SU-DHL-6 (cell line): ENCODE measurements at regions not wholly inside any gene's neighbourhood (a gene's known extent, or its start where the extent isn't known, plus 50 kb on each side); places are given as distances from the start of the nearest gene placed in this dataset.

Experiments
- H2AFZ ChIP-seq: fragments of 200-600 bp; sonication (generic); 2 replicates; pipeline ENCODE4 v1.6.1; 2014; ENCODE audit warnings: low read depth, mild to moderate bottlenecking, moderate library complexity, mixed read lengths, antibody characterized with exemption, low read length; ENCODE audit not compliant: severe bottlenecking
- H3F3A ChIP-seq: fragments of 200-600 bp; shearing (Covaris generic); 2 replicates; pipeline ENCODE4 v1.6.0; 2016; ENCODE audit warnings: antibody characterized with exemption, mild to moderate bottlenecking; ENCODE audit not compliant: insufficient read depth
- H3K27ac ChIP-seq: fragments of 200-600 bp; sonication (generic); 2 replicates; pipeline ENCODE4 v1.5.1; 2016; ENCODE audit warnings: low read depth, mild to moderate bottlenecking, low read length, moderate library complexity, mixed read lengths
- H3K27me3 ChIP-seq: fragments of 200-600 bp; sonication (generic), shearing (Covaris generic); 2 replicates; pipeline ENCODE4 v1.6.0; 2014; ENCODE audit warnings: mild to moderate bottlenecking, low read length
- H3K36me3 ChIP-seq: fragments of 200-600 bp; sonication (generic); 2 replicates; pipeline ENCODE4 v1.6.1; 2014; ENCODE audit warnings: mild to moderate bottlenecking, low read length, mixed read lengths
- H3K4me2 ChIP-seq: fragments of 300-600, 200-600 bp; shearing (Covaris generic), sonication (generic); 2 replicates; pipeline ENCODE4 v1.6.0; 2014; ENCODE audit warnings: low read length, low read depth, mild to moderate bottlenecking; ENCODE audit not compliant: poor library complexity, severe bottlenecking
- H3K4me3 ChIP-seq: fragments of 200-600 bp; sonication (generic); 2 replicates; pipeline ENCODE4 v1.5.1; 2014; ENCODE audit warnings: antibody characterized with exemption, low read length, mild to moderate bottlenecking, mixed read lengths; ENCODE audit not compliant: insufficient read depth, poor library complexity, severe bottlenecking
- H3K79me2 ChIP-seq: fragments of 200-600 bp; sonication (generic); 2 replicates; pipeline ENCODE4 v1.6.1; 2014; ENCODE audit warnings: mild to moderate bottlenecking, low read length, moderate library complexity; ENCODE audit not compliant: insufficient read depth
- H3K9ac ChIP-seq: fragments of 200-600 bp; sonication (generic); 2 replicates; pipeline ENCODE4 v1.7.0; 2014; ENCODE audit warnings: mild to moderate bottlenecking, low read length
- H3K9me2 ChIP-seq: fragments of 200-600 bp; sonication (generic); replicated peaks from 2 replicates; pipeline ENCODE4 v1.6.1; 2014; ENCODE audit warnings: low read length; ENCODE audit not compliant: insufficient read depth
- H3K9me3 ChIP-seq: fragments of 200-600 bp; sonication (generic); 2 replicates; pipeline ENCODE4 v1.6.1; 2014; ENCODE audit warnings: low read length, mixed read lengths; ENCODE audit not compliant: insufficient read depth
- H4K20me1 ChIP-seq: fragments of 200-600 bp; sonication (generic); 2 replicates; pipeline ENCODE4 v1.6.1; 2014; ENCODE audit warnings: low read depth, mild to moderate bottlenecking, antibody characterized with exemption, low read length, moderate library complexity, mixed read lengths
- CTCF ChIP-seq: fragments of 200-600 bp; sonication (generic); IDR thresholded peaks from one replicate; pipeline ENCODE4 v1.5.1; 2017; ENCODE audit warnings: antibody characterized with exemption, mild to moderate bottlenecking, low read length, moderate library complexity; ENCODE audit not compliant: insufficient read depth, poor library complexity, severe bottlenecking
- EZH2phosphoT487 ChIP-seq: fragments of 200-600 bp; sonication (generic), shearing (Covaris generic); conservative IDR thresholded peaks from 2 replicates; pipeline ENCODE4 v1.6.1; 2018; ENCODE audit warnings: mild to moderate bottlenecking, antibody characterized with exemption, low read length, moderate library complexity, mixed read lengths

- Histone ChIP-seq H3K36me3 (no peaks in the 10 kb centered on the region), H3K9me2 (no peaks in the 10 kb centered on the region), H3K27me3 (no peaks in the 10 kb centered on the region), H3K9ac (no peak overlapping the region), H3K4me2 (no peak overlapping the region), H3K4me3 (no peak overlapping the region), H3K79me2 (no peaks in the 10 kb centered on the region), H2AFZ (no peak overlapping the region), H3F3A (no peaks in the 10 kb centered on the region), H3K9me3 (no peaks in the 10 kb centered on the region), H4K20me1 (no peaks in the 10 kb centered on the region), H3K27ac (no peak overlapping the region)
- no peak for TF ChIP-seq EZH2phosphoT487
- no peak for TF ChIP-seq CTCF
These were observed 444.2 kb upstream of the LRRC7 start for GRCh38 chr1:69123486-69123885.

- no peak for TF ChIP-seq CTCF
- Histone ChIP-seq H3K36me3 (no peaks in the 10 kb centered on the region), H3K9me3 (no peaks in the 10 kb centered on the region), H4K20me1 (no peaks in the 10 kb centered on the region), H3K4me3 (no peak overlapping the region), H3K79me2 (no peaks in the 10 kb centered on the region), H2AFZ (no peak overlapping the region), H3K27me3 (no peaks in the 10 kb centered on the region), H3K4me2 (no peak overlapping the region), H3F3A (no peaks in the 10 kb centered on the region), H3K9me2 (no peaks in the 10 kb centered on the region), H3K27ac (no peak overlapping the region), H3K9ac (no peak overlapping the region)
These were observed 440.9 kb upstream of the LRRC7 start for GRCh38 chr1:69126796-69127195.

GRCh38 chr1:69128204-69128603 is 439.5 kb upstream of the LRRC7 start:
- no peaks in the 10 kb centered on the region for H3K9me2 ChIP-seq
- no peaks in the 10 kb centered on the region for H4K20me1 ChIP-seq
- no peaks in the 10 kb centered on the region for H3K36me3 ChIP-seq
- H3K4me3 ChIP-seq: no peak overlapping the region
- H2AFZ ChIP-seq: no peak overlapping the region
- H3K9me3 ChIP-seq: no peaks in the 10 kb centered on the region
- no peak overlapping the region for H3K9ac ChIP-seq
- H3K4me2 ChIP-seq: no peak overlapping the region
- no peaks in the 10 kb centered on the region for H3K79me2 ChIP-seq
- no peaks in the 10 kb centered on the region for H3K27me3 ChIP-seq
- H3F3A ChIP-seq: no peaks in the 10 kb centered on the region
- no peak overlapping the region for H3K27ac ChIP-seq
- TF ChIP-seq CTCF (no peak), EZH2phosphoT487 (no peak)

GRCh38 chr1:69129538-69129937 is 438.2 kb upstream of the LRRC7 start:
- Histone ChIP-seq H3F3A (no peaks in the 10 kb centered on the region), H3K9me2 (no peaks in the 10 kb centered on the region), H3K27ac (no peak overlapping the region), H2AFZ (no peak overlapping the region), H4K20me1 (no peaks in the 10 kb centered on the region), H3K27me3 (no peaks in the 10 kb centered on the region), H3K4me3 (no peak overlapping the region), H3K4me2 (no peak overlapping the region), H3K9me3 (no peaks in the 10 kb centered on the region), H3K79me2 (no peaks in the 10 kb centered on the region), H3K9ac (no peak overlapping the region), H3K36me3 (no peaks in the 10 kb centered on the region)
- TF ChIP-seq EZH2phosphoT487 (no peak), CTCF (no peak)
